AG08396 (cell line): ENCODE measurements at regions not wholly inside any gene's neighbourhood (a gene's known extent, or its start where the extent isn't known, plus 50 kb on each side); places are given as distances from the start of the nearest gene placed in this dataset.

Experiments
- DNase-seq: peaks from one replicate; pipeline ENCODE4 v3.0.0; 2012; ENCODE audit warnings: low spot score, mixed read lengths

GRCh38 chr3:162193148-162194095, 696.8 kb downstream of the OTOL1 start:
- no peak for DNase-seq

GRCh38 chr3:162195147-162195546, 698.5 kb downstream of the OTOL1 start:
- DNase-seq = no peak

- no peak for DNase-seq
These were observed 700.4 kb downstream of the OTOL1 start for GRCh38 chr3:162196964-162197363.

- no peak for DNase-seq
These were observed 704.2 kb downstream of the OTOL1 start for GRCh38 chr3:162200836-162201235.

- no peak for DNase-seq
These were observed 710.0 kb downstream of the OTOL1 start for GRCh38 chr3:162206648-162207047.

- no peak for DNase-seq
These were observed 714.9 kb downstream of the OTOL1 start for GRCh38 chr3:162211470-162211869.

- no peak for DNase-seq
These were observed 716.6 kb downstream of the OTOL1 start for GRCh38 chr3:162213196-162213595.

- DNase-seq = no peak
These were observed 717.3 kb downstream of the OTOL1 start for GRCh38 chr3:162213956-162214355.

- DNase-seq = peak; percentile 1
These were observed 721.0 kb downstream of the OTOL1 start for GRCh38 chr3:162217647-162218046.

- DNase-seq = no peak
These were observed 721.9 kb downstream of the OTOL1 start for GRCh38 chr3:162218479-162218878.

GRCh38 chr3:162224746-162225145, 728.1 kb downstream of the OTOL1 start:
- DNase-seq = no peak

- DNase-seq = no peak
These were observed 740.3 kb downstream of the OTOL1 start for GRCh38 chr3:162236949-162237348.

GRCh38 chr3:162250782-162251181, 754.2 kb downstream of the OTOL1 start:
- DNase-seq = no peak

- DNase-seq = no peak
These were observed 765.5 kb downstream of the OTOL1 start for GRCh38 chr3:162262129-162262528.

- DNase-seq = no peak
These were observed 767.0 kb downstream of the OTOL1 start for GRCh38 chr3:162263596-162263995.

- no peak for DNase-seq
These were observed 773.2 kb downstream of the OTOL1 start for GRCh38 chr3:162269636-162270458.

GRCh38 chr3:162274070-162274469, 777.5 kb downstream of the OTOL1 start:
- DNase-seq = no peak

- no peak for DNase-seq
These were observed 782.2 kb downstream of the OTOL1 start for GRCh38 chr3:162278834-162279233.

- DNase-seq = no peak
These were observed 788.7 kb downstream of the OTOL1 start for GRCh38 chr3:162285259-162285658.

- no peak for DNase-seq
These were observed 791.0 kb downstream of the OTOL1 start for GRCh38 chr3:162287600-162287999.

- DNase-seq = no peak
These were observed 795.8 kb downstream of the OTOL1 start for GRCh38 chr3:162292409-162292808.

GRCh38 chr3:162295323-162295983, 798.8 kb downstream of the OTOL1 start:
- peak; percentile 64 for DNase-seq
